ENCODE measurements at regions not wholly inside any gene's neighbourhood (a gene's known extent, or its start where the extent isn't known, plus 50 kb on each side); places are given as distances from the start of the nearest gene placed in this dataset.
"Not testable (repeated sequence)": the region's sequence is repeated elsewhere in the genome, so short reads cannot be mapped to it uniquely, and the experiment has no call there.

DNA sequence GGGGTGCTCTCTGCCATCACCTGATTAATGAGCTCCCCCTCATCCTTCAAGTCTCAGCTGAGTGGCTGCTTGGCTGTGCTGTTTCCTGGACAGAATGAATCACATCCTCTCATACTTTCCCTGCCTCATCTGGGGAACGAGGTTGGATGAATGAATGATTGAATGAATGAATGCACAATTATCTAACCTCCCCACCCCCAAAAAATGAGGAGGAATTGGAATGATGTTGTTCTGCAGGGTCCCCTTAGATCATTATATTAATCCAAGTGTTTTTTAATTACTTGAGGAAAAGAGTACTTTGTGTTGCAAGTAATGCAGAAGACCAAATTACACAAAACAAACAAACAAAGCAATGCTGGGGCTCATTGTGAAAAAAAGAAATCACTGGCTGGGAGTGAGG, 240.2 kb downstream of the BUB3 start:
- Histone ChIP-seq H3K23ac (ENCODE audit: insufficient read length, low read depth, low read length) (no peak overlapping the region), H3K14ac (ENCODE audit: insufficient read depth, low read length) (no peak overlapping the region), H3K18ac (ENCODE audit: insufficient read length, low read depth, low read length) (no peak overlapping the region), H3K56ac (ENCODE audit: insufficient read length, low read depth, low read length) (no peak overlapping the region), H3K4me2 (ENCODE audit: insufficient read depth, insufficient read length, low read length) (no peak overlapping the region), H3K4ac (ENCODE audit: low read depth, low read length) (no peak overlapping the region), H4K8ac (replicated peaks; ENCODE audit: insufficient read length, low read depth, low read length) (no peak overlapping the region), H2AK5ac (ENCODE audit: insufficient read length, low read length) (no peak overlapping the region), H3T11ph (ENCODE audit: low read length) (no peak overlapping the region), H3K4me1 (ENCODE audit: insufficient read depth, low read length) (no peaks in the 10 kb centered on the region), H4K5ac (ENCODE audit: insufficient read length, low read depth, low read length) (no peak overlapping the region), H3K79me1 (ENCODE audit: insufficient read depth, low read depth, low read length, poor library complexity, severe bottlenecking) (no peaks in the 10 kb centered on the region), H3K27me3 (ENCODE audit: insufficient read depth, low read length) (no peaks in the 10 kb centered on the region), H4K20me1 (ENCODE audit: control insufficient read depth, insufficient read depth, insufficient read length) (no peaks in the 10 kb centered on the region), H4K91ac (ENCODE audit: insufficient read length, low read depth, low read length) (no peak overlapping the region), H2BK20ac (ENCODE audit: low read depth, low read length, poor library complexity, severe bottlenecking) (no peak overlapping the region), H3K9me3 (ENCODE audit: control insufficient read depth, low read depth, low read length) (peaks cover 8% of the 10 kb centered on the region), H2BK5ac (ENCODE audit: insufficient read length, low read length) (no peak overlapping the region), H2BK15ac (ENCODE audit: low read depth, low read length) (no peak overlapping the region), H2BK120ac (ENCODE audit: low read depth, low read length, poor library complexity, severe bottlenecking) (no peak overlapping the region), H2AFZ (ENCODE audit: low read length) (no peak overlapping the region), H3K9ac (ENCODE audit: extremely low read depth, insufficient read length, low read length) (no peak overlapping the region), H3K27ac (ENCODE audit: insufficient read length, low read depth, low read length) (no peak overlapping the region), H3K23me2 (ENCODE audit: insufficient read length, low read depth, low read length, poor library complexity, severe bottlenecking) (no peaks in the 10 kb centered on the region), H3K79me2 (ENCODE audit: insufficient read depth, low read length) (no peaks in the 10 kb centered on the region), H2BK12ac (ENCODE audit: insufficient read length, low read depth, low read length) (no peak overlapping the region)
- peaks cover 0 to 1% of the 10 kb centered on the region in 2 experiments; a peak in 2 of 4 replicates for H3K4me1 Mint-ChIP-seq
- TF ChIP-seq, protein P1, sequence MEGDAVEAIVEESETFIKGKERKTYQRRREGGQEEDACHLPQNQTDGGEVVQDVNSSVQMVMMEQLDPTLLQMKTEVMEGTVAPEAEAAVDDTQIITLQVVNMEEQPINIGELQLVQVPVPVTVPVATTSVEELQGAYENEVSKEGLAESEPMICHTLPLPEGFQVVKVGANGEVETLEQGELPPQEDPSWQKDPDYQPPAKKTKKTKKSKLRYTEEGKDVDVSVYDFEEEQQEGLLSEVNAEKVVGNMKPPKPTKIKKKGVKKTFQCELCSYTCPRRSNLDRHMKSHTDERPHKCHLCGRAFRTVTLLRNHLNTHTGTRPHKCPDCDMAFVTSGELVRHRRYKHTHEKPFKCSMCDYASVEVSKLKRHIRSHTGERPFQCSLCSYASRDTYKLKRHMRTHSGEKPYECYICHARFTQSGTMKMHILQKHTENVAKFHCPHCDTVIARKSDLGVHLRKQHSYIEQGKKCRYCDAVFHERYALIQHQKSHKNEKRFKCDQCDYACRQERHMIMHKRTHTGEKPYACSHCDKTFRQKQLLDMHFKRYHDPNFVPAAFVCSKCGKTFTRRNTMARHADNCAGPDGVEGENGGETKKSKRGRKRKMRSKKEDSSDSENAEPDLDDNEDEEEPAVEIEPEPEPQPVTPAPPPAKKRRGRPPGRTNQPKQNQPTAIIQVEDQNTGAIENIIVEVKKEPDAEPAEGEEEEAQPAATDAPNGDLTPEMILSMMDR (conservative IDR thresholded peaks at IDR 0.05), result no peak
- WGBS (ENCODE audit: extremely low coverage, insufficient read length, low lambda C conversion rate), result no CpG with 5 or more reads among the region's 1 CpG
- H3K4me3 Mint-ChIP-seq, result no peak overlapping the region
- peaks cover 13 to 19% of the 10 kb centered on the region in 2 experiments for H3K9me3 Mint-ChIP-seq
- peaks cover 11 to 19% (median 19%) of the 10 kb centered on the region in 3 experiments for H3K36me3 Mint-ChIP-seq (ENCODE audit: insufficient read depth in 1 of 3, low read depth in 3 of 3)
- DNase-seq, result no peak
- H3K27ac Mint-ChIP-seq, result no peak overlapping the region; a peak in 1 of 7 replicates
- H3K27me3 Mint-ChIP-seq (ENCODE audit: low read depth), result 0 out of 2 replicates have a peak, but pooled peaks cover 1% of the 10 kb centered on the region

DNA sequence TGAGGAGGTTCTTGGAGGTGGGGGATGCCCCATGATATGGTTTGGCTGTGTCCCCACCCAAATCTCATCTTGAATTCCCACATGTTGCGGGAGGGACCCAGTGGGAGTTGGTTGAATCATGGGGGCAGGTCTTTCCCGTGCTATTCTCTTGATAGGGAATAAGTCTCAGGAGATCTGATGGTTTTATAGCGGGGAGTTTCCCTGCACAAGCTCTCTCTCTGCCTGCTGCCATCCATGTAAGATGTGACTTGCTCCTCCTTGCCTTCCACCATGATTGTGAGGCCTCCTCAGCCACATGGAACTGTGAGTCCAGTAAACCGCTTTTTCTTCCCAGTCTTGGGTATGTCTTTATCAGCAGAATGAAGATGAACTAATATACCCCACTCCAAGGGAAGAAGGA, 241.0 kb downstream of the BUB3 start:
- DNase-seq; H2BK120ac ChIP-seq (ENCODE audit: low read depth, low read length, poor library complexity, severe bottlenecking); H3K56ac ChIP-seq (ENCODE audit: insufficient read length, low read depth, low read length); H3K27me3 ChIP-seq (ENCODE audit: insufficient read depth, low read length); H3K23me2 ChIP-seq (ENCODE audit: insufficient read length, low read depth, low read length, poor library complexity, severe bottlenecking); H3K4me2 ChIP-seq (ENCODE audit: insufficient read depth, insufficient read length, low read length); H3K27ac Mint-ChIP-seq; H3K23ac ChIP-seq (ENCODE audit: insufficient read length, low read depth, low read length); H3K4me3 Mint-ChIP-seq; H2BK12ac ChIP-seq (ENCODE audit: insufficient read length, low read depth, low read length); H3K4me1 ChIP-seq (ENCODE audit: insufficient read depth, low read length); H3K4me1 Mint-ChIP-seq; H2AFZ ChIP-seq (ENCODE audit: low read length); H3K79me2 ChIP-seq (ENCODE audit: insufficient read depth, low read length); H3K18ac ChIP-seq (ENCODE audit: insufficient read length, low read depth, low read length); H3K4ac ChIP-seq (ENCODE audit: low read depth, low read length); H4K91ac ChIP-seq (ENCODE audit: insufficient read length, low read depth, low read length); H3K79me1 ChIP-seq (ENCODE audit: insufficient read depth, low read depth, low read length, poor library complexity, severe bottlenecking); H2BK20ac ChIP-seq (ENCODE audit: low read depth, low read length, poor library complexity, severe bottlenecking); H3K9ac ChIP-seq (ENCODE audit: extremely low read depth, insufficient read length, low read length); H4K8ac ChIP-seq (replicated peaks; ENCODE audit: insufficient read length, low read depth, low read length); H3K27me3 Mint-ChIP-seq (ENCODE audit: low read depth); H3T11ph ChIP-seq (ENCODE audit: low read length); H3K14ac ChIP-seq (ENCODE audit: insufficient read depth, low read length); H2AK5ac ChIP-seq (ENCODE audit: insufficient read length, low read length); H2BK15ac ChIP-seq (ENCODE audit: low read depth, low read length); H3K27ac ChIP-seq (ENCODE audit: insufficient read length, low read depth, low read length); H2BK5ac ChIP-seq (ENCODE audit: insufficient read length, low read length); H4K20me1 ChIP-seq (ENCODE audit: control insufficient read depth, insufficient read depth, insufficient read length); H4K5ac ChIP-seq (ENCODE audit: insufficient read length, low read depth, low read length); H3K9me3 ChIP-seq (ENCODE audit: control insufficient read depth, low read depth, low read length): not testable (repeated sequence)
- Mint-ChIP-seq H3K36me3 (ENCODE audit: insufficient read depth in 1 of 3, low read depth in 3 of 3) (peaks cover 10 to 14% (median 14%) of the 10 kb centered on the region in 3 experiments), H3K9me3 (peaks cover 14 to 18% of the 10 kb centered on the region in 2 experiments)
- WGBS (ENCODE audit: extremely low coverage, insufficient read length, low lambda C conversion rate), result no CpG with 5 or more reads among the region's 4 CpGs

All from H9 (cell line).